H1 (cell line): ENCODE measurements at regions not wholly inside any gene's neighbourhood (a gene's known extent, or its start where the extent isn't known, plus 50 kb on each side); places are given as distances from the start of the nearest gene placed in this dataset.

Experiments
- CREB1 ChIP-seq: IDR thresholded peaks from 2 replicates; pipeline ENCODE4 v1.6.1; 2012; ENCODE audit warnings: inconsistent platforms
- CTCF ChIP-seq, 3 experiments: IDR thresholded peaks; 1 replicate in 2 of 3; 2 replicates in 1 of 3; pipeline versions ENCODE4 v1.5.1 to v1.6.1; 2011; ENCODE audit warnings: low read length in 3 of 3, mild to moderate bottlenecking in 3 of 3, inconsistent platforms in 2 of 3, low read depth in 1 of 3, moderate library complexity in 1 of 3; ENCODE audit not compliant: insufficient read depth in 1 of 3; ENCODE audit errors: control extremely low read depth in 1 of 3
- KDM1A ChIP-seq: fragments of 200-600, 300-600 bp; sonication (generic); IDR thresholded peaks from 2 replicates; pipeline ENCODE4 v1.7.1; 2016; ENCODE audit warnings: mild to moderate bottlenecking, low read length, borderline replicate concordance
- KDM5A ChIP-seq: fragments of 200-600 bp; IDR thresholded peaks from 2 replicates; pipeline ENCODE4 v1.7.1; 2012; ENCODE audit warnings: mild to moderate bottlenecking, low read length, inconsistent platforms, mixed read lengths
- MAFK ChIP-seq: IDR thresholded peaks from 2 replicates; pipeline ENCODE4 v1.6.1; 2012; ENCODE audit warnings: low read depth, mild to moderate bottlenecking, improper control_type of control experiment, low read length
- NANOG ChIP-seq: IDR thresholded peaks from 2 replicates; pipeline ENCODE4 v1.6.1; 2011; ENCODE audit warnings: low read length, low read depth, mild to moderate bottlenecking, inconsistent platforms; ENCODE audit not compliant: insufficient read depth, poor library complexity, severe bottlenecking
- RAD21 ChIP-seq, 2 experiments: IDR thresholded peaks in 1 of 2; conservative IDR thresholded peaks in 1 of 2; 2 replicates each; pipeline ENCODE4 v1.6.1; 2011; ENCODE audit warnings: low read depth in 2 of 2, low read length in 2 of 2, improper control_type of control experiment in 1 of 2, inconsistent platforms in 1 of 2, mild to moderate bottlenecking in 1 of 2, moderate library complexity in 1 of 2
- RBBP5 ChIP-seq: IDR thresholded peaks from 2 replicates; pipeline ENCODE4 v1.7.1; 2012; ENCODE audit warnings: low read depth, mild to moderate bottlenecking, inconsistent platforms, low read length, moderate library complexity, borderline replicate concordance
- TF ChIP-seq, protein P1 (sequence below): fragments of 300-600 bp; sonication (generic); IDR thresholded peaks from 2 replicates; pipeline ENCODE4 v1.7.1; 2012; ENCODE audit warnings: low read length, moderate library complexity, mild to moderate bottlenecking, inconsistent platforms; ENCODE audit not compliant: insufficient replicate concordance

GRCh38 chr11:25790396-25790795 is 541.5 kb upstream of the ANO3 start (continued):
- TF ChIP-seq, protein P1, sequence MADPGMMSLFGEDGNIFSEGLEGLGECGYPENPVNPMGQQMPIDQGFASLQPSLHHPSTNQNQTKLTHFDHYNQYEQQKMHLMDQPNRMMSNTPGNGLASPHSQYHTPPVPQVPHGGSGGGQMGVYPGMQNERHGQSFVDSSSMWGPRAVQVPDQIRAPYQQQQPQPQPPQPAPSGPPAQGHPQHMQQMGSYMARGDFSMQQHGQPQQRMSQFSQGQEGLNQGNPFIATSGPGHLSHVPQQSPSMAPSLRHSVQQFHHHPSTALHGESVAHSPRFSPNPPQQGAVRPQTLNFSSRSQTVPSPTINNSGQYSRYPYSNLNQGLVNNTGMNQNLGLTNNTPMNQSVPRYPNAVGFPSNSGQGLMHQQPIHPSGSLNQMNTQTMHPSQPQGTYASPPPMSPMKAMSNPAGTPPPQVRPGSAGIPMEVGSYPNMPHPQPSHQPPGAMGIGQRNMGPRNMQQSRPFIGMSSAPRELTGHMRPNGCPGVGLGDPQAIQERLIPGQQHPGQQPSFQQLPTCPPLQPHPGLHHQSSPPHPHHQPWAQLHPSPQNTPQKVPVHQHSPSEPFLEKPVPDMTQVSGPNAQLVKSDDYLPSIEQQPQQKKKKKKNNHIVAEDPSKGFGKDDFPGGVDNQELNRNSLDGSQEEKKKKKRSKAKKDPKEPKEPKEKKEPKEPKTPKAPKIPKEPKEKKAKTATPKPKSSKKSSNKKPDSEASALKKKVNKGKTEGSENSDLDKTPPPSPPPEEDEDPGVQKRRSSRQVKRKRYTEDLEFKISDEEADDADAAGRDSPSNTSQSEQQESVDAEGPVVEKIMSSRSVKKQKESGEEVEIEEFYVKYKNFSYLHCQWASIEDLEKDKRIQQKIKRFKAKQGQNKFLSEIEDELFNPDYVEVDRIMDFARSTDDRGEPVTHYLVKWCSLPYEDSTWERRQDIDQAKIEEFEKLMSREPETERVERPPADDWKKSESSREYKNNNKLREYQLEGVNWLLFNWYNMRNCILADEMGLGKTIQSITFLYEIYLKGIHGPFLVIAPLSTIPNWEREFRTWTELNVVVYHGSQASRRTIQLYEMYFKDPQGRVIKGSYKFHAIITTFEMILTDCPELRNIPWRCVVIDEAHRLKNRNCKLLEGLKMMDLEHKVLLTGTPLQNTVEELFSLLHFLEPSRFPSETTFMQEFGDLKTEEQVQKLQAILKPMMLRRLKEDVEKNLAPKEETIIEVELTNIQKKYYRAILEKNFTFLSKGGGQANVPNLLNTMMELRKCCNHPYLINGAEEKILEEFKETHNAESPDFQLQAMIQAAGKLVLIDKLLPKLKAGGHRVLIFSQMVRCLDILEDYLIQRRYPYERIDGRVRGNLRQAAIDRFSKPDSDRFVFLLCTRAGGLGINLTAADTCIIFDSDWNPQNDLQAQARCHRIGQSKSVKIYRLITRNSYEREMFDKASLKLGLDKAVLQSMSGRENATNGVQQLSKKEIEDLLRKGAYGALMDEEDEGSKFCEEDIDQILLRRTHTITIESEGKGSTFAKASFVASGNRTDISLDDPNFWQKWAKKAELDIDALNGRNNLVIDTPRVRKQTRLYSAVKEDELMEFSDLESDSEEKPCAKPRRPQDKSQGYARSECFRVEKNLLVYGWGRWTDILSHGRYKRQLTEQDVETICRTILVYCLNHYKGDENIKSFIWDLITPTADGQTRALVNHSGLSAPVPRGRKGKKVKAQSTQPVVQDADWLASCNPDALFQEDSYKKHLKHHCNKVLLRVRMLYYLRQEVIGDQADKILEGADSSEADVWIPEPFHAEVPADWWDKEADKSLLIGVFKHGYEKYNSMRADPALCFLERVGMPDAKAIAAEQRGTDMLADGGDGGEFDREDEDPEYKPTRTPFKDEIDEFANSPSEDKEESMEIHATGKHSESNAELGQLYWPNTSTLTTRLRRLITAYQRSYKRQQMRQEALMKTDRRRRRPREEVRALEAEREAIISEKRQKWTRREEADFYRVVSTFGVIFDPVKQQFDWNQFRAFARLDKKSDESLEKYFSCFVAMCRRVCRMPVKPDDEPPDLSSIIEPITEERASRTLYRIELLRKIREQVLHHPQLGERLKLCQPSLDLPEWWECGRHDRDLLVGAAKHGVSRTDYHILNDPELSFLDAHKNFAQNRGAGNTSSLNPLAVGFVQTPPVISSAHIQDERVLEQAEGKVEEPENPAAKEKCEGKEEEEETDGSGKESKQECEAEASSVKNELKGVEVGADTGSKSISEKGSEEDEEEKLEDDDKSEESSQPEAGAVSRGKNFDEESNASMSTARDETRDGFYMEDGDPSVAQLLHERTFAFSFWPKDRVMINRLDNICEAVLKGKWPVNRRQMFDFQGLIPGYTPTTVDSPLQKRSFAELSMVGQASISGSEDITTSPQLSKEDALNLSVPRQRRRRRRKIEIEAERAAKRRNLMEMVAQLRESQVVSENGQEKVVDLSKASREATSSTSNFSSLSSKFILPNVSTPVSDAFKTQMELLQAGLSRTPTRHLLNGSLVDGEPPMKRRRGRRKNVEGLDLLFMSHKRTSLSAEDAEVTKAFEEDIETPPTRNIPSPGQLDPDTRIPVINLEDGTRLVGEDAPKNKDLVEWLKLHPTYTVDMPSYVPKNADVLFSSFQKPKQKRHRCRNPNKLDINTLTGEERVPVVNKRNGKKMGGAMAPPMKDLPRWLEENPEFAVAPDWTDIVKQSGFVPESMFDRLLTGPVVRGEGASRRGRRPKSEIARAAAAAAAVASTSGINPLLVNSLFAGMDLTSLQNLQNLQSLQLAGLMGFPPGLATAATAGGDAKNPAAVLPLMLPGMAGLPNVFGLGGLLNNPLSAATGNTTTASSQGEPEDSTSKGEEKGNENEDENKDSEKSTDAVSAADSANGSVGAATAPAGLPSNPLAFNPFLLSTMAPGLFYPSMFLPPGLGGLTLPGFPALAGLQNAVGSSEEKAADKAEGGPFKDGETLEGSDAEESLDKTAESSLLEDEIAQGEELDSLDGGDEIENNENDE, result no peak
- TF ChIP-seq CTCF (IDR thresholded peaks at IDR 0.05; ENCODE audit: control extremely low read depth in 1 of 3, insufficient read depth in 1 of 3, low read depth in 1 of 3, low read length in 3 of 3) (no peak), RAD21 (IDR thresholded peaks at IDR 0.05 in 1 of 2, conservative IDR thresholded peaks at IDR 0.05 in 1 of 2; ENCODE audit: low read depth in 2 of 2, low read length in 2 of 2) (no peak), RBBP5 (no peak), KDM1A (no peak), CREB1 (no peak), MAFK (no peak), NANOG (no peak), KDM5A (no peak)
